HG03045 (cell line): ENCODE measurements at regions not wholly inside any gene's neighbourhood (a gene's known extent, or its start where the extent isn't known, plus 50 kb on each side); places are given as distances from the start of the nearest gene placed in this dataset.
A peak's percentile ranks its signal among the peaks of the same experiment; 100 is the strongest.

Experiments
- ATAC-seq: cut with Tn5 transposase; IDR thresholded peaks from one replicate; pipeline ENCODE4 v1.9.1; 2021; ENCODE audit warnings: mild to moderate bottlenecking, moderate library complexity; ENCODE audit not compliant: unreplicated experiment

DNA sequence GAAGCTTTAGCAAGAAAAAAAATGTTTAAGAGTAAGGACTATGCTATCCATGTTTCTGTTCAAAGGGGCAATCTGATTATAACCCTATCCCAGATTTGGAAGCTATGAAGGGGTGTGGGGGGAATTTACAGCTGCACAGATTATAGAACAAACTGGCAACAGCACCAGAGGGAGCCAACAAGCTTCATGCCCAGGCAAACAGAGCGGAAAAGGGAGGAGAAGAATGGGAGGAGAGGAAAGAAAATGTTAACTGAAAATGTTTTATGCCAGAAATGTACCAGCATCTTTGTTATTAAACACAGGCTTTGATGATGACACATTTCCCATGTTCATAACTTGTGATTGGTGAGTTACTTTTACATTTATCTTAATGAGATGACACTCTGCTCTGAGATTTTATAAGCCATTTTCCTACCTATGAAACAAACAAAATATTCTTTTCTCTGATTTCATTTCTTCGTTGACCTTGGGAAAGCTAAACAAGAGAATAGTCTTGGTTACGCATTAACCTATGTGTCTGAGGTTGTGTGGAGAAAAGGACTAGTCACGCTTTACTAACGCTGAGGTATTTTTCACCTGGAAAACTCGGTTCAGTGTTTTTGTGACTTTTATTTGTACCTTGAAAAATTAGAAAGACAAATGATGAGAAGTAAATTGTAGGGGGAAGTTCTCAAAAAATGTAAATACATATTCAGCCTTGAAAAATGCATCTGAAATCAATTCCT, 235.8 kb upstream of the MIR17HG start:
- no peak for ATAC-seq

DNA sequence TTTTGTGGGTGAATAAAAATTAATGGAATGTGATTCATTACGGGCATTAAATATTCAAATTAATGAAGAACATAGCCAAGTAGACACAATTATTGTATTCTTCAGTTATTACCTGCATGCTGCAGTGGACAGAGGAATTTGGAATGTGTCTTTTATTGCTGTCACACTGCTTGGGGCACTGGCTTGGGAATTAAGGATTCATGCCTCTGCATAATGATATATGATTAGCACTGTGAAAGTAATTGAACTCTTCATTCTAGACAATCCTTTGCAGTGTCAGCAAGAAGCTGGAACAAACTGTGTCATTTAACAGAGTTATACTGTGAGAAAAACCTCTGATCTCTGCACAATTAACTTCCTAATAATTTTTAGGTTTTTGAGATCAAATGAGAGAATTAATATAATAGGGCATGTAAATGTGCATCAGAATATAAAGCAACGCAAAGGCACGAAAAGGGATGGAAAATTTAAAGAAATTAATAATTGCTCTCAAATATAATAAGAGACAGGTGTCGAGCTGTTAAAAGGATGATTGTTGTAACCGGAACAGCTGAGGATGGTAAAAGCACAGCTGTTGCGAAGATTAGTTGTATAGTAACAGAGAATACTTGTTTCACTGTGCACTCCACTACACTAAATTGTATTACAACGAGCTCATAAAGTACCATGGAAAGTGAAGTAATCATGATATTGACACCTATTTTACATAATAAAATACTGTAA, 235.1 kb upstream of the MIR17HG start:
- no peak for ATAC-seq

DNA sequence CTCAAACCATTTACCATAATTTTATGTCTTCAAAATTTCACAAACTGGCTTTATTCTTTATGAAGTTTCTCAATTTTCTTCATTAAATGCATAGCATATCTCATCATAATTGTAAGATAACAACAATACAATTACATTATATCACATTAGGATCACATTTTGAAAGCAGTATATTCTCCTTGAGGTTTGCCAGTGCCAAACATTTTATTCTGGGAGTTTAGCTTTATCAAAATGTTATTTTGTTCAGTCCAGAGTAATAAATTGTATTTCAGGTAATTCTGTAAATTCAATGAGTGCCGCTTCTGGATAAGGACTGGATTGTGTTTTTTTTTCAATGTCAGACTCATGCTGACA, 234.6 kb upstream of the MIR17HG start:
- no peak for ATAC-seq

DNA sequence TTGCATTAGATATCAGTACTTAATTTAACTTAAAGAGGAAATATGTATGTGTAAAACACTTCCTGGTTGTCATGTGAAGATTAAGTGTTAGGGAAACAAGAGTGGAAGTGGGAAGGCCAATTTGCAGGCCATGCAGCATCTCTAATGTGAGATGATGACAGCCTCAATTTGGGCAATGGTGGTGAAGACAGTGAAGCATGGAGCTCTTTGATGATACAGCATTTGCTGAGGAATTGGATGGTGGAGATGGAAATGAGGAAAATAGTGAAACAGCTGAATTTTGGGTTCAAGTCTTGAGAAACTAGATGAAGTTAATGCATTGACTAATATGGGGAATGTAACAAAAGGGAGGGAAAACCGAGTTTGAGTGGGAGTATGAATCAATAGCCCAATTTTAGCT, 231.7 kb upstream of the MIR17HG start:
- ATAC-seq = no peak

DNA sequence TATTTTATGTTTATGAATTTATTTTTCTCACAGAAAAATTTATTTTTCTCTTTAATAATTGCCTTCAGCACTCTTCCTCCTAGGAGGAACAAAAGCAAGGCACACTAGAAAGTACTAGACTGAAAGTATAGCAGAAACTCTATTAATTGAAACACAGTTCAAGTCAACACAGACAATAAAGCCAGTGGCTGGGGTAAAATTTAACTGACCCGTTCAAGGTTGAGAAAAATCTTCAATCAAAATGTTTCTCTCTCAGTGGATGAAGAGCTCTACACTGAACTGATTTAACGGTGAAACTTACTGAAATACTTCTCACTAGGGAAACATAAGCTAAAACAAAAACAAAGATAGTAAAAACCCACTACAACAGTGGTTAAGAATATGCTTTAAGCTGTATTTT, 230.1 kb upstream of the MIR17HG start:
- no peak for ATAC-seq

DNA sequence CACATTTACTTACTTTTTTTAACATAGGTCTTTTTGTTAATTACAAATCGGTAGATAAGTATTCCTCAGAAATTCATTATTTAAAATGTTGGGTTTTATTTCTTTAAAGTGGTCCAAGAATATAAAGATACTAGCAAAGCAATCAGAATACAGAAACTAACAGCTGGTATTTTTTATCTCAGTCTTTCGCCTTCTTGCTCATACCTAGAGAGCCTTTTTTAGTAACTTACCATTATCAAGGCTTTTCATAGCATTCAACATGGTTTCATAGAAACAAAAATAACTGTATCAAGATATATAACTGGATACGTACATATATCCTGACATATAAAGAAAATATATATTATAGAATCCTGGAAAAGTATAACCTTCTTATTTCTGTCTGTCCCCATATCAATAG, 227.8 kb upstream of the MIR17HG start:
- no peak for ATAC-seq

DNA sequence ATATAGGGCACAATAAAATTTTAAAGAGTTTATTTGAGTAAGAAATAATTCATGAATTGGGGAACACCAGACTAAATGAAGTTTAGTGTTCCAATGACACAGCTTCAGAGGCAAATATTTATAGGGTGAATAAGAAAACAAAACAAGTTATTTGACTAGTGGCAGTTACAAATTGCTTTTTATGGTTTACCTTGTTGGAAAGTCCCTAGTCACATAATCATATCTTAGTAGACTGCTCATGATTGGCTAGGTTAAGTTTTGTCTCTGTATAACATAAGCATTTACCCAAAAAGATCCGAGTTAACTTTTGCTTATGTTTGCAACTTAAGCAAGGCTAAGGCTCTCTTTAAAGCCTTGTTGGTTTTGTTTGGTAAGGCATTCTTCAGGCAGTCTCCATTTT, 224.7 kb upstream of the MIR17HG start:
- no peak for ATAC-seq

DNA sequence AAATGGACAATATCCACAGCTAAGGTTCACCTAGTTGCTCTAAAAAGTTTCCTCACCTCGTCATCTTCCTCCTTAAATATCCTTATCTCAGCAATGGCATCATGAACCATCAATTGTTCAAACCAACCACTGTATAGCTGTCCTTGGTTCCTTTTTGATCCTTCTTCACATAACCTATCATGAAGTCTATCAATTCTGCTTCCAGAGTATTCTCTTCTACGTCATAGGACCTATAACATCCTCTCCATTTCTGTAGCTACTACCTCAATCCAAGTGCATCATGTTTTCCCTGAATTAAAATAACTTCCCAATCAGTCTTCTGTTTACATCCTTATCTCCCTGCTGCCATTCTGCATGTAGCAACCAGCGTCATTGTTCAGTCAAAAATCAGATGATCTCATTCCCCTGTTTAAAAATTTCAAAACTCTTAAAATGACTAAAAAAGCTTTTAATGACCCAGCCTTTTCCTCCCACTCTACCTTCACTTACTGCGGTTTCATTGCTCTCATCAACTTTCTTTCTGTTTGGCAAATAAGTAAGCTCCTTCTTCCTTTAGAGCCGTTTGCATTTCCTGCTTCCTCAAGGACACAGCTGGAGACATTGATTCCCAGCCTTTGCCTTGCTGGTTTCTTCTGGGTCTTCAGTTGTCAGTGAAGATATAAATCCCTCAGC, 223.9 kb upstream of the MIR17HG start:
- no peak for ATAC-seq

DNA sequence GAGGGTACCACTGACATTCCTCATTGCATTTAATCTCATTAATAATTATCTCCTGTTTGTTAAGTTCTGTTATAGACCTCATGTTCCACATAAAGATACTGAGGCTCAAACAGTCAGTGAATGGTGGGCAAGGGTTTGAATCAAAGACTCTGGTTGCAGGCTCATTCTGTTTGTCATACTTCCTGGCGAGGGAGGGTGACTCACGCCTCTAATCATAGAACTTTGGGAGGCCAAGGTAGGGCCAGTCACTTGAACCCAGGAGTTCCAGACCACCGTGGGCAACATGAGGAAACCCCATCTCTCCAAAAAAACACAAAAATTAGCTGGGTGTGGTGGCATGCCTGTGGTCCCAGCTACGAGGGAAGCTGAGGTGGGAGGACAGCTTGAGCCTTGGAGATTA, 220.7 kb upstream of the MIR17HG start:
- no peak for ATAC-seq

DNA sequence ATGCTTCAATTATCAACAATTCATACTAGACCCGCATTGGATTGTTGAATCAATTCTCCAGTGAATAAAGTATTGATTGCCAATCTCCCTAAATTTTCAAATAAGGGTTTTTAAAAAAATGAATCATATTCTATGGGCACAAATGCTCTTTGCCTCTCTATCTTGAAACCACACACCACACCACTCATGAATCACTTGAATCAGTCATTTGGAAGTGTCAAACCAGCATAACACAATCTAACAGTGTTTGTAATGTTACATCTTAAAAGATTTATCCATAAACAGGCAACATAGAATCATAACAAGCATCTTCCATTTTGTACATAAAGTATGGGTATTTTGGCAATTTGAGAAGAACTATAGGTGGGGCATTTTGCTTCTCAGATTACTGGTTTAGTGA, 219.5 kb upstream of the MIR17HG start:
- no peak for ATAC-seq

DNA sequence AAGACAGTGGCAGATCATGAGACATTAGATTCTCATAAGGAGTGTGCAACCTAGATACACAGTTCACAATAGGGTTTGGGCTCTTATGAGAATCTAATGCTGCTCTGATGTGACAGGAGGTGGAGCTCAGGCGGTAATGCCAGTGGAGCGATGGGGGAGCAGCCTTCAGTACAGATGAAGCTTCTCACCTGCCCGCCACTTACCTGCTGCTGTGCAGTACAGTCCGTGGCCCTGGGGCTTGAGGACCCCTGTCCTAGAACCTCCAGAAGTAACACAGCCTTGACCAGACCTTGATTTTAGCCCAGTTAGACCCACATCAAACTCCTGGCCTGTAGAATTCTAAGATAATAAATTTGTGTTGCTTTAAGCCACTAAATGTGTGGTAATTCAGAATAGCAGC, 215.1 kb upstream of the MIR17HG start:
- no peak for ATAC-seq

DNA sequence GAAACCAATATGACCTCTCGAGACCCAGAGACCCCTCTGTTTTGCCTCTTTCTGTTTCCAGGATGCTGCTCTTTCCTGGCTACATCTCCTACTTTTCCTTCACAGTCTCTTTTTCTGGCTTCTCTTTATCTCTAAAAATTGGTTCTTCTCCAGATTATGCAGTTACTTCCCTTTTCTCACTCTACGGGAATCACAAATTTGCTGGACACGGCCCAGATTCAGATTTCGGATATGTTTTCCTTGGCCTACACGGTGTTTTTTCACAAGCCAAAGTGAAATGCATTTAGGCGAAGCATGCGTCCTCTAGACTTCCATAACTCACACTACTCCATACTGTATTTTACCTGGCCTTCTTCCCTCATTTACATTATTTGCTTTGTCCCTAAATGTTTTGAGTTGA, 214.7 kb upstream of the MIR17HG start:
- ATAC-seq = no peak

DNA sequence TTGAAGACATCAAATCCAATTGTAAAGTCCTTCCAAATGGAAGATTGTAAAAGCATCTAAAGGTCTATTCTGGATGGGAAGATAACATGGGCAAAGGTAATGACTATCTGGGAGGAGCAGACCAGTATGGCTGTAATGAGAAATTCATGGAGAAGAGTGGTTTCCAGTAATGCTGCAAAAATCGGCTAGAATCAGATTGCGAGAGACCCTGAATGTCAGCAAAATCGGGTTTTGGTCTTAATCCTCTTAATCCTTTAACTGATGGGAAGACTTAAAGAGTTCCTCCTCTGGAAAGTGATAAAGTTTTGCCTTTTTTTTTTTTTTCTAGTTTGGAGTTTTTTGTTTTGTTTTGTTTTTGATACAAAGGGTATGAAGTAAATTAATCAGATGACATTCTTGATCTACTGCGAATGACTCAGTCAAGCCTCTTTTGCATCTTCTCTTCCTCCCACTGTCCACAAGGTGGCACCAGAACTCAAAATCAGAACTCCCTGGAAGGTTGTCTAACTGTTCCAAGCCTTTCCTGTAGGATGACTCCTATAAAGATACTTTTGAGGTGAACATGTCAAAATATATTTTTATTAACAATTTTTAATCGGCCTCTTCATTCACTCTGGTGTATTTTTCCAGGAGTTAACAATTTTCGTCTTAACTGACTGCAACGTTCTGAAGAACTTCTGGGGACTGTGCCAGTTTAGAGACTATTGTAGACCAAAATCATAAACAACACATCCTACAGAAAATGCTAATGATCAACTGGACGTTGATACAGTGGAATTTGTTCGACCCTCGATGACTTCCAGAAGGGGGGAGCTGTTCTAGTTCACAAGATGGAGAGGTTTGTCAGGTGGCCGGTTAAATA, 213.3 kb upstream of the MIR17HG start:
- ATAC-seq = peak; percentile 77

DNA sequence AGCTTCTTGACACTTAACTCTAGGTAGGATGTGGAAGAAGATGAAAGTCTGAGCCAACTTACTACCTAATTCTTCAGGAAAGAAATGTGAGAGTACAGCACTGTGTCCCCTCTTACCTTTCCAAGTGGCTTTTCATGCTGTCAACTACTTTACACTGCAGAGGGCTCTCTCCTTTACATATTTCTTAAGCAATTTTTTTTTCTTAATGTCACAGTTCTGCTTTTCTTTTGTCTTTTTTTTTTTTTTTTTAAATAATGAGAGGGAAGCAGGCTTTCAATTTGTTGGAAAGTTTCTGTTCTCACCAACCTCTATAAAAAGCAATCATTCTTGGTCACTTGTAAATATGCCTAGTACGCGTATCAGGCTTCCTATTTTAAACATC, 212.7 kb upstream of the MIR17HG start:
- ATAC-seq = no peak

DNA sequence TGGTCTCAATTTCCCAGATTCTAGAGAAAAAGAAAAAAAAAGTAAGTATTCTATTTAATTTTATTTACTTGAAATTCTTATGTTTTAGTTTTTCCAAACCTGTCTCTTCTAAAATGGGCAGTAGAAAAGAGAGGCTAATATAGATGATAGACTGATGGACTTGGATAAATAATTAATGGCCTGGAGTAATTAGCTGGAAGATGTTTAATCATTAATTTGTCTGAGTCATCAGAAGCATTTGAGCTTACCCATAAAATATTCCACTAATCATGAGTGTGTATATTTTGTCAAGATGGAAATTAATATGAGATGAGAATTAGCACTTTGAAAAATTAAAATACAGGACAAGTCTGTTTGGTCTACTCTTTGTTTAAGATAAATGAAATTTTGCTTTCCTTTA, 212.1 kb upstream of the MIR17HG start:
- ATAC-seq = no peak

DNA sequence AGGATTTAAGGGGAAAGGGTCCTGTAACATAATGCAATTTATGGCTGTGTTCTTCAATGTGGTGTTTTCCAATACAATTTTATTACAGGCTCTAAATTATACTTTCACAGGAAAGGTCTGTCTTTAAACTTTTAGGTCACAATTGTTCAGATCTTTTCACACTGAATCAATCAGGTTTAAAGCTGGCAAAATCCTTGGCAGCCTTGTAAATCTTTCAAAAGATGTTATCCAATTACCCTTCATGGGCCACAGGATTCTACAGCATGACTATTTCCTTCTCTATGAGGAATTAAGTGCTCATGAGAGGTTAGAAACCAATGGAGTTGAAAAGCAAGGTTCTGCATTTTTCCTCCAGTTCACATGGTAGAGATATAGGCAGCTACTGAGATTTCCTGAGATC, 211.5 kb upstream of the MIR17HG start:
- no peak for ATAC-seq

DNA sequence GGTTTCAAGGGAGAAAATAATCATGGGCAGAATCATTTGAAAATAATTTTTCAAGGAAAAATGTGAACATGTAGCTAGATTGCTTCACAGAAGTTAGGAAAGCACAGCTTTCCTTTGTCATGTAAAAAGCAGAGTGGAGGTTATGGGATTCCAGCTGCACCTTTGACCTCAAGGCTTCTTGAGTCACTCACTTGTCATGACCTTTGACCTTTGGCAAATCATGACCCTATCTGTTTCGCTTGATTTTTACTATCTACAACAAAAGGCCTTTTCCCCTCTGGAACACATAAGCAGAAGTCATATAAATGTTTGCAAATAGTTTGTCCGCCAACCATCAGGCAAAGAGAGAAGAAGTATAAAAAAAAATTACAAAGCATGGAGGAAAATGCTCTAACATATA, 210.7 kb upstream of the MIR17HG start:
- no peak for ATAC-seq

DNA sequence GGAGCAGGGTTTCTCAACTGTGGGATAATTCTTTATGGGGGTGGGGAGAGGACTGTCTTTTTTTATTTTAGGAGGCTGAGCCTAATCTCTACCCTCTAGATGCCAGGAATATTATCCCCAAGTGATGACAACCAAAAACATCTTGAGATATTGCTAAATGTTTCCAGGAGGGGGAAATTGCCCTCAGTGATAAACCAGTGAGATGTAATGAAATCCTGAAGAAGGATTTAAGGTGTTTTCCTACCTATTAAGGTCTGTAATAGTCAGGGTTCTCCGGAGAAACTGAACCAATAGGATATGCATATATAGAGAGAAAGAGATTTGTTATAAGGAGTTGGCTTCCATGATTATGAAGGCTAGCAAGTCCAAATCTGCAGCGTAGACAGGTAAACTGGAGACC, 208.3 kb upstream of the MIR17HG start:
- ATAC-seq = no peak

DNA sequence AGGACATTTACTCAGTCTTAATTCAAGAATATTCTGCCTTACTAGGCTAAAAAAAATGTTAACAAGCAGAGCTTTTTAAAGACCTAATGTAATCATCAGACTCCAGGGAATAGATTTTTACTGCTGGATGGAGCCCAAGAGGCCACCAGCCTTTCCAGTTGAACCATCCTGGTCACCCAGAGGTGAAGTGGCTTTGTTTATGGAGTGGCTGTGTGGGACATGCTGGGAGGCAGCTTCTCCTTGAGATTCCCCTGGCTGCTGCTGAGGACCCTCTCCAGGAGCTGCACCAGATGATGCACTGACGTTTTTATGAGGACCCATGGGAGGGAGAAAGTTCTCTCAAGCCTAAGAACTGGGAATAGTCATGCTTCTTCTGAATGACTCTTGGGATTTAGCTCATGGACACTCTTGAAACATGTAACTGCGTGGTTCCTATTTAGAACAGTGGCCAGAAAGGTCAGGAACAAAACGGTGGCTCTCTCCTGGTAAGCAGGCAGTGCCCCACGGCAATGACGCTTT, 205.9 kb upstream of the MIR17HG start:
- ATAC-seq = no peak

DNA sequence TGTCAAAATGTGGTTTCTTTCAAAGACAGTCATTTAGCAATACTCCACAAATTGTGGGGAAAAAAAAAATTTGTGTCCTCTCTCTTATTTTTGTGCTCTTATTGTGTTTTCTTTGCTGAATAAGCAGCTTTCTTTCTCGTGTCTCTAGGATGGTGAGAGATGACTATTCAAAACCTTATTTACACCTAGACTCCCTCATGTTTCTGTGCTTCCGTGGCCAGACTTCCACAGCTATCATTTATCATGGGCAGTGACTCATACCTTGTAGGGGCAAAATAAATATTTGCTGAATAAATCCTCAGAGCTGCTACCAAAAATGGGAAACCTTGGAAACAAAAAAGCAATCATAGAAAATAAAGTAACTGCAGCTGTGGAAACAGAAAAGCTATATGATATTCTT, 204.9 kb upstream of the MIR17HG start:
- ATAC-seq = no peak

DNA sequence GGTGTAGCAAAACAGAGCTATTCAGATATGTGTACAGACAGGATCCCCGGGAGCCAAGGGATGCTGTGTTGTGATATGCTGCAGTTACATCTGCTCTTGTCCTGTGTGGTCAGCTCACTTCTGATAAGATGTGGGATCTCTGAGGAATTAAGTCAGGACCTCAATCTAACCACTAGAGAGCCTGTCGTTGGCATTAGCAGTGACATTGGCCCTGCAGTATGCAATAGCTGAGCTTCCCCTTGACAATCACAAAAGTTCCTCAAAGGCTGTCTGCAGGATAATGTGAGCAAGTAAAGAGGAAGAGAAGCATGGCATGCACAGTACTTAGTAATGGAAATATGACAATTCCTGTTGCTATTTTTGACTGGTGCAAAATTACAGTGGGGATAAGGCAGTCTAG, 203.4 kb upstream of the MIR17HG start:
- no peak for ATAC-seq
